H9 (cell line): ENCODE measurements at regions not wholly inside any gene's neighbourhood (a gene's known extent, or its start where the extent isn't known, plus 50 kb on each side); places are given as distances from the start of the nearest gene placed in this dataset.

Source experiments
- DNase-seq: peaks from one replicate; pipeline ENCODE4 v3.0.0-alpha.2; 2017
- H2AFZ ChIP-seq: one replicate; pipeline ENCODE4 v1.6.1; 2013; ENCODE audit warnings: mild to moderate bottlenecking, low read length, control low read depth, moderate library complexity
- H2AK5ac ChIP-seq: 2 replicates; pipeline ENCODE4 v1.6.1; 2013; ENCODE audit warnings: low read length, control low read depth, mixed read lengths; ENCODE audit not compliant: insufficient read length
- H2BK120ac ChIP-seq: one replicate; pipeline ENCODE4 v1.6.1; 2013; ENCODE audit warnings: low read depth, mild to moderate bottlenecking, low read length, control low read depth, inconsistent platforms; ENCODE audit not compliant: poor library complexity, severe bottlenecking
- H2BK12ac ChIP-seq: 2 replicates; pipeline ENCODE4 v1.6.1; 2013; ENCODE audit warnings: low read length, control low read depth, mixed read lengths, low read depth; ENCODE audit not compliant: insufficient read length
- H2BK15ac ChIP-seq: 2 replicates; pipeline ENCODE4 v1.6.1; 2013; ENCODE audit warnings: low read depth, low read length, control low read depth
- H2BK20ac ChIP-seq: one replicate; pipeline ENCODE4 v1.6.1; 2013; ENCODE audit warnings: low read depth, mild to moderate bottlenecking, low read length, control low read depth, inconsistent platforms; ENCODE audit not compliant: poor library complexity, severe bottlenecking
- H2BK5ac ChIP-seq: 2 replicates; pipeline ENCODE4 v1.6.1; 2013; ENCODE audit warnings: low read length, control low read depth, mixed read lengths; ENCODE audit not compliant: insufficient read length
- H3K14ac ChIP-seq: 2 replicates; pipeline ENCODE4 v1.6.1; 2013; ENCODE audit warnings: low read length, control low read depth; ENCODE audit not compliant: insufficient read depth
- H3K18ac ChIP-seq: 2 replicates; pipeline ENCODE4 v1.6.1; 2013; ENCODE audit warnings: low read depth, mild to moderate bottlenecking, mixed read lengths, low read length, control low read depth; ENCODE audit not compliant: insufficient read length
- H3K23ac ChIP-seq: 2 replicates; pipeline ENCODE4 v1.6.1; 2013; ENCODE audit warnings: low read length, control low read depth, mixed read lengths, low read depth; ENCODE audit not compliant: insufficient read length
- H3K23me2 ChIP-seq: 2 replicates; pipeline ENCODE4 v1.6.1; 2013; ENCODE audit warnings: low read depth, mild to moderate bottlenecking, mixed read lengths, low read length, control low read depth; ENCODE audit not compliant: insufficient read length, poor library complexity, severe bottlenecking
- H3K27ac ChIP-seq: 2 replicates; pipeline ENCODE4 v1.5.1; 2013; ENCODE audit warnings: low read length, control low read depth, mixed read lengths, low read depth; ENCODE audit not compliant: insufficient read length
- H3K27me3 ChIP-seq: 2 replicates; pipeline ENCODE4 v1.6.1; 2013; ENCODE audit warnings: low read length, control low read depth, inconsistent platforms; ENCODE audit not compliant: insufficient read depth
- H3K4ac ChIP-seq: 2 replicates; pipeline ENCODE4 v1.6.1; 2013; ENCODE audit warnings: low read depth, mild to moderate bottlenecking, control low read depth, inconsistent platforms, low read length, moderate library complexity
- H3K4me1 ChIP-seq: 2 replicates; pipeline ENCODE4 v1.6.1; 2013; ENCODE audit warnings: low read length, control low read depth, inconsistent platforms; ENCODE audit not compliant: insufficient read depth
- H3K4me2 ChIP-seq: 2 replicates; pipeline ENCODE4 v1.6.1; 2013; ENCODE audit warnings: low read length, control low read depth, mixed read lengths; ENCODE audit not compliant: insufficient read length, insufficient read depth
- H3K56ac ChIP-seq: 2 replicates; pipeline ENCODE4 v1.6.1; 2013; ENCODE audit warnings: low read depth, mild to moderate bottlenecking, mixed read lengths, low read length, control low read depth; ENCODE audit not compliant: insufficient read length
- H3K79me1 ChIP-seq: 2 replicates; pipeline ENCODE4 v1.6.1; 2013; ENCODE audit warnings: low read depth, mild to moderate bottlenecking, moderate library complexity, low read length, control low read depth, inconsistent platforms; ENCODE audit not compliant: insufficient read depth, poor library complexity, severe bottlenecking
- H3K79me2 ChIP-seq: 2 replicates; pipeline ENCODE4 v1.6.1; 2013; ENCODE audit warnings: low read length, control low read depth, inconsistent platforms; ENCODE audit not compliant: insufficient read depth
- H3K9ac ChIP-seq: 2 replicates; pipeline ENCODE4 v1.6.1; 2013; ENCODE audit warnings: low read length, control low read depth, mixed read lengths; ENCODE audit not compliant: insufficient read length; ENCODE audit errors: extremely low read depth
- H3K9me3 ChIP-seq: one replicate; pipeline ENCODE4 v1.6.1; 2013; ENCODE audit warnings: low read depth, low read length, inconsistent platforms; ENCODE audit not compliant: control insufficient read depth
- H3T11ph ChIP-seq: one replicate; pipeline ENCODE4 v1.6.1; 2013; ENCODE audit warnings: mild to moderate bottlenecking, low read length, control low read depth, inconsistent platforms
- H4K20me1 ChIP-seq: one replicate; pipeline ENCODE4 v1.6.1; 2013; ENCODE audit not compliant: control insufficient read depth, insufficient read length, insufficient read depth
- H4K5ac ChIP-seq: 2 replicates; pipeline ENCODE4 v1.6.1; 2013; ENCODE audit warnings: low read depth, mild to moderate bottlenecking, mixed read lengths, low read length, control low read depth; ENCODE audit not compliant: insufficient read length
- H4K8ac ChIP-seq: replicated peaks from 2 replicates; pipeline ENCODE4 v1.6.1; 2013; ENCODE audit warnings: low read length, control low read depth, mixed read lengths, low read depth; ENCODE audit not compliant: insufficient read length
- H4K91ac ChIP-seq: 2 replicates; pipeline ENCODE4 v1.6.1; 2013; ENCODE audit warnings: low read depth, mild to moderate bottlenecking, moderate library complexity, mixed read lengths, low read length, control low read depth; ENCODE audit not compliant: insufficient read length
- H3K27ac Mint-ChIP-seq, 3 experiments: 2 replicates in 2 of 3; 3 replicates in 1 of 3; pipeline ENCODE4 v1.8.0; 2020 to 2021; ENCODE audit warnings: mixed read lengths in 3 of 3, mild to moderate bottlenecking in 1 of 3, moderate library complexity in 1 of 3
- H3K27me3 Mint-ChIP-seq: 2 replicates; pipeline ENCODE4 v1.8.0; 2021; ENCODE audit warnings: low read depth, mild to moderate bottlenecking, moderate library complexity, mixed read lengths
- H3K36me3 Mint-ChIP-seq, 3 experiments: 2 replicates in 2 of 3; 3 replicates in 1 of 3; pipeline ENCODE4 v1.8.0; 2020 to 2021; ENCODE audit warnings: low read depth in 3 of 3, mixed read lengths in 3 of 3; ENCODE audit not compliant: insufficient read depth in 1 of 3
- H3K4me1 Mint-ChIP-seq, 2 experiments: 2 replicates each; pipeline ENCODE4 v1.8.0; 2020; ENCODE audit warnings: mixed read lengths in 2 of 2
- H3K4me3 Mint-ChIP-seq, 2 experiments: 2 replicates in 1 of 2; 3 replicates in 1 of 2; pipeline ENCODE4 v1.8.0; 2020 to 2021; ENCODE audit warnings: mild to moderate bottlenecking in 2 of 2, mixed read lengths in 2 of 2, moderate library complexity in 1 of 2
- H3K9me3 Mint-ChIP-seq, 2 experiments: 2 replicates in 1 of 2; 3 replicates in 1 of 2; pipeline ENCODE4 v1.8.0; 2020; ENCODE audit warnings: mild to moderate bottlenecking in 2 of 2, mixed read lengths in 2 of 2, moderate library complexity in 1 of 2
- WGBS: extraction: QIAGEN DNeasy Blood & Tissue Kit; methylation state at CpG from one replicate; pipeline ENCODE4 v1.1.7; 2013; ENCODE audit warnings: missing lambda C conversion rate, low lambda C conversion rate, mixed read lengths; ENCODE audit not compliant: insufficient read length; ENCODE audit errors: extremely low coverage; 5-methylcytosine and 5-hydroxymethylcytosine counted together
- TF ChIP-seq, protein P1 (sequence below): fragments of 200-600 bp; sonication (generic); conservative IDR thresholded peaks from 3 replicates; pipeline ENCODE4 v1.8.0; 2021; ENCODE audit warnings: antibody characterized with exemption, mild to moderate bottlenecking

DNA sequence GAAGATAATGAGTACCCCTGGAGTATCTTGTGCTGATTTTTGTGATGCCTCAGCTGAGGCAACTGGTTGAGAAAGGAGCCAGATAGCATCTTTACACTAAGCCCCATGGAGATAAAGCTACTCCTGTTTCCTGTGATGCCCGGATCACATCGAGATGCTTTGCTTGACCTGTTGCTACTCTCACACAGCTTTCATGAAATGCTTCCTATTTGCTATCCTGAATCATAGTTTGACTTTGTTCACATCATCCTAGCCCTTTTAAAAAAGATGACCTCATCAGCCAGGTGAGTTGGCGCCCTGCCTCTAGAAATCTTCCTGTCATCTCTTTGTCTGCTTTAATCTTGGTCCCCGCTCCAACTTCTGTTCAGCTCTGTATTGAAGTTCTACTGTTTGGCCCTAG lies 409.6 kb upstream of the TBL1XR1 start:
- H3K23me2 ChIP-seq, result no peaks in the 10 kb centered on the region
- H3K27ac Mint-ChIP-seq, result no peak overlapping the region; a peak in 1 of 7 replicates
- no peak overlapping the region for H3T11ph ChIP-seq
- no CpG with 5 or more reads among the region's 4 CpGs for WGBS
- no peak overlapping the region for H3K9ac ChIP-seq
- peaks cover 48 to 55% of the 10 kb centered on the region in 2 experiments for H3K4me1 Mint-ChIP-seq
- H2AFZ ChIP-seq, result no peak overlapping the region
- no peak overlapping the region for H2BK12ac ChIP-seq
- H3K79me2 ChIP-seq, result no peaks in the 10 kb centered on the region
- H3K79me1 ChIP-seq, result no peaks in the 10 kb centered on the region
- TF ChIP-seq, protein P1, sequence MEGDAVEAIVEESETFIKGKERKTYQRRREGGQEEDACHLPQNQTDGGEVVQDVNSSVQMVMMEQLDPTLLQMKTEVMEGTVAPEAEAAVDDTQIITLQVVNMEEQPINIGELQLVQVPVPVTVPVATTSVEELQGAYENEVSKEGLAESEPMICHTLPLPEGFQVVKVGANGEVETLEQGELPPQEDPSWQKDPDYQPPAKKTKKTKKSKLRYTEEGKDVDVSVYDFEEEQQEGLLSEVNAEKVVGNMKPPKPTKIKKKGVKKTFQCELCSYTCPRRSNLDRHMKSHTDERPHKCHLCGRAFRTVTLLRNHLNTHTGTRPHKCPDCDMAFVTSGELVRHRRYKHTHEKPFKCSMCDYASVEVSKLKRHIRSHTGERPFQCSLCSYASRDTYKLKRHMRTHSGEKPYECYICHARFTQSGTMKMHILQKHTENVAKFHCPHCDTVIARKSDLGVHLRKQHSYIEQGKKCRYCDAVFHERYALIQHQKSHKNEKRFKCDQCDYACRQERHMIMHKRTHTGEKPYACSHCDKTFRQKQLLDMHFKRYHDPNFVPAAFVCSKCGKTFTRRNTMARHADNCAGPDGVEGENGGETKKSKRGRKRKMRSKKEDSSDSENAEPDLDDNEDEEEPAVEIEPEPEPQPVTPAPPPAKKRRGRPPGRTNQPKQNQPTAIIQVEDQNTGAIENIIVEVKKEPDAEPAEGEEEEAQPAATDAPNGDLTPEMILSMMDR, result no peak
- H3K4me1 ChIP-seq, result peaks cover 15% of the 10 kb centered on the region
- no peak overlapping the region for H3K4me3 Mint-ChIP-seq
- no peak overlapping the region for H2BK120ac ChIP-seq
- H4K5ac ChIP-seq, result no peak overlapping the region
- peaks cover 7 to 9% of the 10 kb centered on the region in 2 experiments for H3K9me3 Mint-ChIP-seq
- no peaks in the 10 kb centered on the region for H3K27me3 Mint-ChIP-seq
- peaks cover 0 to 9% (median 4%) of the 10 kb centered on the region in 3 experiments; a peak in 4 of 7 replicates for H3K36me3 Mint-ChIP-seq
- H3K23ac ChIP-seq, result no peak overlapping the region
- H3K27me3 ChIP-seq, result no peaks in the 10 kb centered on the region
- no peak overlapping the region for H3K27ac ChIP-seq
- no peak overlapping the region for H2BK20ac ChIP-seq
- H2BK5ac ChIP-seq, result no peak overlapping the region
- no peak overlapping the region for H3K18ac ChIP-seq
- no peaks in the 10 kb centered on the region for H3K9me3 ChIP-seq
- H3K14ac ChIP-seq, result no peak overlapping the region
- no peak overlapping the region for H4K8ac ChIP-seq
- H2BK15ac ChIP-seq, result no peak overlapping the region
- no peak for DNase-seq
- H3K56ac ChIP-seq, result no peak overlapping the region
- H4K20me1 ChIP-seq, result no peaks in the 10 kb centered on the region
- H4K91ac ChIP-seq, result no peak overlapping the region
- H2AK5ac ChIP-seq, result no peak overlapping the region
- no peak overlapping the region for H3K4me2 ChIP-seq
- no peak overlapping the region for H3K4ac ChIP-seq
